KMS-11 (cell line): ENCODE measurements at regions not wholly inside any gene's neighbourhood (a gene's known extent, or its start where the extent isn't known, plus 50 kb on each side); places are given as distances from the start of the nearest gene placed in this dataset.

Source experiments
- H2AFZ ChIP-seq: fragments of 200-600 bp; sonication (generic); 2 replicates; pipeline ENCODE4 v1.6.1; 2016; ENCODE audit warnings: antibody characterized with exemption, mixed run types, low read depth
- H3K27ac ChIP-seq: fragments of 200-600 bp; sonication (generic); 2 replicates; pipeline ENCODE4 v1.6.1; 2016; ENCODE audit warnings: mild to moderate bottlenecking, mixed run types
- H3K27me3 ChIP-seq: fragments of 200-600 bp; sonication (generic); 2 replicates; pipeline ENCODE4 v1.6.1; 2017; ENCODE audit warnings: mild to moderate bottlenecking, low read depth, mixed run types, moderate library complexity; ENCODE audit not compliant: insufficient read depth
- H3K36me3 ChIP-seq: fragments of 200-600 bp; sonication (generic); 2 replicates; pipeline ENCODE4 v1.6.1; 2017; ENCODE audit warnings: mild to moderate bottlenecking, mixed run types; ENCODE audit not compliant: insufficient read depth
- H3K4me1 ChIP-seq: fragments of 200-600 bp; sonication (generic); 2 replicates; pipeline ENCODE4 v1.6.1; 2016; ENCODE audit warnings: mild to moderate bottlenecking, low read depth, mixed run types; ENCODE audit not compliant: poor library complexity, severe bottlenecking
- H3K4me2 ChIP-seq: fragments of 200-600 bp; sonication (generic); 2 replicates; pipeline ENCODE4 v1.7.0; 2016; ENCODE audit warnings: mild to moderate bottlenecking, mixed run types
- H3K4me3 ChIP-seq: fragments of 200-600 bp; sonication (generic); IDR thresholded peaks from 2 replicates; pipeline ENCODE4 v1.6.1; 2017; ENCODE audit warnings: low read depth, low read length, mixed read lengths; ENCODE audit not compliant: insufficient read depth
- H3K79me2 ChIP-seq: fragments of 200-600 bp; sonication (generic); 2 replicates; pipeline ENCODE4 v1.6.1; 2016; ENCODE audit warnings: low read depth, mixed run types; ENCODE audit not compliant: insufficient read depth
- H3K9ac ChIP-seq: fragments of 200-600 bp; sonication (generic); 2 replicates; pipeline ENCODE4 v1.6.1; 2016; ENCODE audit warnings: mild to moderate bottlenecking, mixed run types
- H4K20me1 ChIP-seq: fragments of 200-600 bp; sonication (generic); 2 replicates; pipeline ENCODE4 v1.6.1; 2016; ENCODE audit warnings: mild to moderate bottlenecking, mixed run types; ENCODE audit not compliant: insufficient read depth
- CTCF ChIP-seq: fragments of 200-600 bp; sonication (generic); conservative IDR thresholded peaks from 2 replicates; pipeline ENCODE4 v1.6.1; 2017; ENCODE audit warnings: low read depth, mild to moderate bottlenecking, antibody characterized with exemption, low read length, moderate library complexity, mixed read lengths

GRCh38 chr14:104293231-104293841 lies 154.9 kb downstream of the KIF26A start:
- no peak overlapping the region for H3K9ac ChIP-seq
- H3K27ac ChIP-seq = no peak overlapping the region
- no peaks in the 10 kb centered on the region for H4K20me1 ChIP-seq
- H3K27me3 ChIP-seq = no peaks in the 10 kb centered on the region; the same call in 1 of the 2 replicates
- no peaks in the 10 kb centered on the region for H3K36me3 ChIP-seq
- H3K4me1 ChIP-seq = no peaks in the 10 kb centered on the region
- no peak overlapping the region for H3K4me3 ChIP-seq
- no peak for TF ChIP-seq CTCF
- no peak overlapping the region for H2AFZ ChIP-seq
- H3K4me2 ChIP-seq = no peak overlapping the region
- no peaks in the 10 kb centered on the region for H3K79me2 ChIP-seq

DNA sequence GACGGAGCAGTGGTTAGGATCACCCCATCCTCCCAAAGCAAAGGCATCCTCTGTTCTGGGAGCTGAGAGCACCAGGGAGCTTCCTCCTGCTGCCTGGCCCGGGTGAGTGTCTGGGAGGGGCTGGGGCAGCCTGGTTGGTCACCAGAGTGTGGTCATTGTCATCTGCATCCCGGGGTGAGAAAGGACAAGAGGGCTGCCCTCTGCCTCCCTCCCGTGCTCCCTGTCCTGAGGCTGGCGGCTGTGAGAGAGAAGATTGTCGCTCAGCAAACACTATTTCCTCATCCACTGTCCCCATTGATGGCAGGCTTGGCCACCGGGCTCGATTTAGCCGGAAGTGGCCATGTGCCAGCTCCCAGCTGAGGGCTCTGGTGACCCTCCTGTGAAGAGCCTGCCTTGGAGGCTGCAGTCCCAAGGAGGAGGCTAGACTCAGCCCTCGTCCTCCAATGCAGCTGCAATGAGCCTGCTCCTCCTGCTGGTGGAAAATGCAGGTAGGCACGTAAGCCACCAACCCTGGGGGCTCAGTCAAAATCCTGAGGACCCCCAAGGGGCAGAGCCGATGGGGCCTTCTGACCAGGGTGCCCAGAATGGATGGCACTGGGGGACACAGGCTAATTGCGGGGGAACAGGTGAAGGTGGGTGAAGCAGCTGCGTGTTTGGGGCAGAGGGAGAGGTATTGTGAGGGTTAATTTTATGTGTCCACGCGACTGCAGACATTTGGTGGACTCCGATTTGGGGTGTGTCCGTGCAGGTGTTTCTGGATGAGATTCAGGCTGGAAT lies 155.7 kb downstream of the KIF26A start:
- Histone ChIP-seq H3K4me3 (no peak overlapping the region), H3K27me3 (no peaks in the 10 kb centered on the region; the same call in 1 of the 2 replicates), H3K79me2 (no peaks in the 10 kb centered on the region), H3K4me1 (no peaks in the 10 kb centered on the region), H4K20me1 (no peaks in the 10 kb centered on the region), H3K9ac (no peak overlapping the region), H3K27ac (no peak overlapping the region), H3K4me2 (no peak overlapping the region), H3K36me3 (no peaks in the 10 kb centered on the region), H2AFZ (no peak overlapping the region)
- TF ChIP-seq CTCF = no peak

GRCh38 chr14:104294628-104294982 lies 156.2 kb downstream of the KIF26A start:
- no peak for TF ChIP-seq CTCF
- Histone ChIP-seq H2AFZ (no peak overlapping the region), H3K27me3 (no peaks in the 10 kb centered on the region; the same call in 1 of the 2 replicates), H3K4me1 (no peaks in the 10 kb centered on the region), H3K36me3 (no peaks in the 10 kb centered on the region), H3K4me2 (no peak overlapping the region), H3K4me3 (no peak overlapping the region), H3K27ac (no peak overlapping the region), H4K20me1 (no peaks in the 10 kb centered on the region), H3K9ac (no peak overlapping the region), H3K79me2 (no peaks in the 10 kb centered on the region)

DNA sequence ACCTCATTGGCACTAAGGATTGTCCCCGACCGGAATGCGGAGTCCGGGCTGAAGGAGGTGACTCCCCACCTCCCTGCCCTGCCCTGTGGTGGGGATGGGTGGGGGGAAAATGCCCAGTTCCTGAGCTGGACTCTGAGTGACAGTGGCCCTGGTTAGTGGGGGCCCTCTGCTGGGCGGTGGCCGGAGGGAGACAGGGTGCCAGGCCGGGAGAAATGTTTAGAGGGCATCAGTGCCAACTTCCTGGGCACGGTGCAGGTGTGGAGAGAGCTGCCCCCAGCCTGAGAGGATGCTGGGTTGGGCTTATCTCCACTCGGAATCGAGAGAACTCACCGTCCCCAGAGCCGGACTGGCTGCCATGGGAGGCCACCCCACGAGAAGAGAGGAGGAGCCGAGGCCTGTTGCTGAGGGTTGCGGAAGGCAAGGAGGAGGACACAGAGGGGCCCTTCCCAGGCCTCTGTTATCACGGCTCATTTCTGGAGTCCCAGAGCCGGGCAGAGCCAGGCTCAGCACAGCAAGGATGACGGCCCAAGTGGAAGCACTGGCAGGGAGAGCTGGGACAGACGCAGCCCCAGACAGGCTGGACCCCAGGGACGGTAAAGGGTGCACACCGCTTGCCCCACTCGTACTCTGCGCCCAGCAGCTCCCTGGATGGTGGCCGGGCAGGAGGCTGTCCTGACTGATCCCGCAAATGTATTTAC lies 156.7 kb downstream of the KIF26A start:
- no peak overlapping the region for H3K9ac ChIP-seq
- no peaks in the 10 kb centered on the region for H3K36me3 ChIP-seq
- no peak overlapping the region for H2AFZ ChIP-seq
- no peak overlapping the region for H3K4me2 ChIP-seq
- H3K27me3 ChIP-seq = no peaks in the 10 kb centered on the region; the same call in 1 of the 2 replicates
- no peak overlapping the region for H3K27ac ChIP-seq
- H3K4me1 ChIP-seq = no peaks in the 10 kb centered on the region
- no peak for TF ChIP-seq CTCF
- H3K4me3 ChIP-seq = no peak overlapping the region
- H3K79me2 ChIP-seq = no peaks in the 10 kb centered on the region
- H4K20me1 ChIP-seq = no peaks in the 10 kb centered on the region
